ENCODE measurements at regions not wholly inside any gene's neighbourhood (a gene's known extent, or its start where the extent isn't known, plus 50 kb on each side); places are given as distances from the start of the nearest gene placed in this dataset.

- Histone ChIP-seq H3K27ac (no peak overlapping the region), H3K27me3 (replicated peaks) (no peaks in the 10 kb centered on the region), H3K36me3 (replicated peaks) (no peaks in the 10 kb centered on the region), H3K4me3 (ENCODE audit: low read depth, low read length) (no peak overlapping the region)
- no peak for TF ChIP-seq CTCF (IDR thresholded peaks at IDR 0.05; ENCODE audit: low read depth, low read length, missing control alignments)
- DNase-seq, result no peak
- in situ Hi-C loops (cut with HindIII; ENCODE audit: low pct_ligation_motif_present, low sequenced_read_pairs), result no loop called here
Observed at GRCh38 chr14:101404426-101405170, 156.7 kb upstream of the DIO3 start.

- TF ChIP-seq CTCF (IDR thresholded peaks at IDR 0.05; ENCODE audit: low read depth, low read length, missing control alignments), result no peak
- Histone ChIP-seq H3K27me3 (replicated peaks) (no peaks in the 10 kb centered on the region), H3K27ac (no peak overlapping the region), H3K36me3 (replicated peaks) (no peaks in the 10 kb centered on the region), H3K4me3 (ENCODE audit: low read depth, low read length) (no peak overlapping the region)
- no peak for DNase-seq
- in situ Hi-C loops (cut with HindIII; ENCODE audit: low pct_ligation_motif_present, low sequenced_read_pairs), result no loop called here
Observed at GRCh38 chr14:101405171-101405883, 156.0 kb upstream of the DIO3 start.

GRCh38 chr14:101406921-101407320, 154.4 kb upstream of the DIO3 start:
- Histone ChIP-seq H3K4me3 (ENCODE audit: low read depth, low read length) (no peak overlapping the region), H3K27ac (no peak overlapping the region), H3K27me3 (replicated peaks) (no peaks in the 10 kb centered on the region), H3K36me3 (replicated peaks) (no peaks in the 10 kb centered on the region)
- no peak for DNase-seq
- TF ChIP-seq CTCF (IDR thresholded peaks at IDR 0.05; ENCODE audit: low read depth, low read length, missing control alignments), result no peak
- in situ Hi-C loops (cut with HindIII; ENCODE audit: low pct_ligation_motif_present, low sequenced_read_pairs), result no loop called here

GRCh38 chr14:101407328-101407727, 154.0 kb upstream of the DIO3 start:
- no peak for DNase-seq
- TF ChIP-seq CTCF (IDR thresholded peaks at IDR 0.05; ENCODE audit: low read depth, low read length, missing control alignments), result no peak
- no peaks in the 10 kb centered on the region for H3K36me3 ChIP-seq (replicated peaks)
- H3K4me3 ChIP-seq (ENCODE audit: low read depth, low read length), result no peak overlapping the region
- no peaks in the 10 kb centered on the region for H3K27me3 ChIP-seq (replicated peaks)
- in situ Hi-C loops (cut with HindIII; ENCODE audit: low pct_ligation_motif_present, low sequenced_read_pairs), result no loop called here
- H3K27ac ChIP-seq, result no peak overlapping the region

GRCh38 chr14:101408077-101408831, 153.0 kb upstream of the DIO3 start:
- H3K4me3 ChIP-seq (ENCODE audit: low read depth, low read length), result no peak overlapping the region
- no peaks in the 10 kb centered on the region for H3K36me3 ChIP-seq (replicated peaks)
- H3K27ac ChIP-seq, result no peak overlapping the region
- TF ChIP-seq CTCF (IDR thresholded peaks at IDR 0.05; ENCODE audit: low read depth, low read length, missing control alignments), result no peak
- in situ Hi-C loops (cut with HindIII; ENCODE audit: low pct_ligation_motif_present, low sequenced_read_pairs), result no loop called here
- no peaks in the 10 kb centered on the region for H3K27me3 ChIP-seq (replicated peaks)
- DNase-seq, result peak; percentile 50

Data from brain microvascular endothelial cell (primary cell).